ENCODE measurements at regions not wholly inside any gene's neighbourhood (a gene's known extent, or its start where the extent isn't known, plus 50 kb on each side); places are given as distances from the start of the nearest gene placed in this dataset.

DNA sequence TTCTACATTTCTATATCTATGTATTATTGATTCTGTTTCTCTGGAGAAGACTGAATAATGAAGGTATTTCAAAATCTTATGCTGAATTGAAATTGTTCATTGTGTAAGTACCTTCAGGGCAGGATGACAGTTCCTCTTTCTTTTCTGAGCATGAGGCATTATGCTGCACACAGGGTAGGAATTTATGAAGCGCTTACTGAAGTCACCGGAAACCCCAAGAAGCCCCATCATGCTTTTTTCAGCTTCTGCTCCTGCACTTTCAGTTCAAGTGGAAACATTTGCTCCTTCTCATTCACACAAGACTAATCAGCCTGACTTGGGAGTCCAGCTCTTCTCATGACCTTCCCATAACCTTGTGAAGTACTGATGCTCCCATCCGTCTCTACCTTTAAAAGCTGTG, 314.7 kb upstream of the SORL1-AS1 start:
- DNase-seq, result peak; percentile 24
- Mint-ChIP-seq H3K27ac (peak overlapping the region in 1 of 6 donors; percentile 5), H3K36me3 (no peaks in the 10 kb centered on the region), H3K27me3 (peaks cover 0 to 5% (median 0%) of the 10 kb centered on the region in 3 donors), H3K4me3 (peak overlapping the region in 3 of 8 donors; percentile 13 to 44 (median 21)), H3K4me1 (peaks cover 18 to 28% (median 20%) of the 10 kb centered on the region in 3 donors), H3K9me3 (peaks cover 0 to 5% (median 0%) of the 10 kb centered on the region in 7 donors)
- peak; percentile 81 to 84 for ATAC-seq (ENCODE audit: low read depth in 2 of 2)

DNA sequence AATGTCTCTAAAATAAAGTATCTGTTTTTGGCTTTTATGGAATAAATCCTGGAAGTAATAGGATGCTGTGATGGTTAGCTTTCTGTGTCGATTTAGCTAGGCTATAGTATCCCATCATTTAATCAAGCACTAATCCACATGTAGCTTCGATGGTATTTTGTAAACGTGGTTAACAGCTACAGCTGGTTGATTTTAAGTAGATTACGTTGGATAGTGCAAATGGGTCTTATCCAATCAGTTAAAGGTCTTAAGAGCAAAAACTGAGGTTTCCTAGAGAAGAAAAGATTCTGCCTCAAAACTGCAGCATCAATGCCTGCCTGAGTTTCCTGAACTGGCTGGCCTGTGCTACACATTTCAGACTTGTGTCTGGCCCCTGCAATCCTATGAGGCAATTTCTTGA, 314.2 kb upstream of the SORL1-AS1 start:
- H3K36me3 Mint-ChIP-seq, result no peaks in the 10 kb centered on the region
- H3K27me3 Mint-ChIP-seq, result peaks cover 0 to 5% (median 0%) of the 10 kb centered on the region in 3 donors
- peak overlapping the region in 1 of 8 donors; percentile 21 for H3K4me3 Mint-ChIP-seq
- peak overlapping the region in 3 of 6 donors; percentile 29 to 62 (median 43) for H3K27ac Mint-ChIP-seq
- peaks cover 0 to 5% (median 0%) of the 10 kb centered on the region in 7 donors for H3K9me3 Mint-ChIP-seq
- peaks cover 18 to 28% (median 20%) of the 10 kb centered on the region in 3 donors for H3K4me1 Mint-ChIP-seq
- ATAC-seq (ENCODE audit: low read depth in 2 of 2), result peak; percentile 16 to 18
- DNase-seq, result no peak

DNA sequence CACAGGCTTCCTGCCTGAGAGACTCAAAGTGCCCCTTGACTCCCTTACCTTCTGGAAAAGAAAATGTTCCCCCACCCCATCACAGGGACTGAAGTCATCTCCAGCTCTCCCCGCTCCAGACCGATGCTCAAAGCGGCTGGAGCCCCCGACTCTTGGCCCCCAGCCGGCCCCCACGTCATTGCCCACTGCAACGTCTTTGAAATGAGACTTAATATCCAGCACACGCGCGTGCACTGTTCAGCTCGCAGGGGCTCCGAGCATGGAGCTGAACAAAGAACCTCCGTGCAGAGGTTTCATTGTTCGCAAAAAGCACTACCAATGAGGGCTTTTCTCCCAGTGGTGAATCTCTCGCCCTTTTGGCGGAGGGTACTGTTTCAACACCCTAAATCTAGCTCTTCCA, 313.4 kb upstream of the SORL1-AS1 start:
- ATAC-seq (ENCODE audit: low read depth in 2 of 2) (no peak), DNase-seq (no peak)
- peaks cover 18 to 28% (median 20%) of the 10 kb centered on the region in 3 donors for H3K4me1 Mint-ChIP-seq
- H3K36me3 Mint-ChIP-seq, result no peaks in the 10 kb centered on the region
- H3K9me3 Mint-ChIP-seq, result no peaks in the 10 kb centered on the region
- no peaks in the 10 kb centered on the region for H3K27me3 Mint-ChIP-seq
- peak overlapping the region in 2 of 6 donors; percentile 12 to 75 for H3K27ac Mint-ChIP-seq
- H3K4me3 Mint-ChIP-seq, result no peak overlapping the region

DNA sequence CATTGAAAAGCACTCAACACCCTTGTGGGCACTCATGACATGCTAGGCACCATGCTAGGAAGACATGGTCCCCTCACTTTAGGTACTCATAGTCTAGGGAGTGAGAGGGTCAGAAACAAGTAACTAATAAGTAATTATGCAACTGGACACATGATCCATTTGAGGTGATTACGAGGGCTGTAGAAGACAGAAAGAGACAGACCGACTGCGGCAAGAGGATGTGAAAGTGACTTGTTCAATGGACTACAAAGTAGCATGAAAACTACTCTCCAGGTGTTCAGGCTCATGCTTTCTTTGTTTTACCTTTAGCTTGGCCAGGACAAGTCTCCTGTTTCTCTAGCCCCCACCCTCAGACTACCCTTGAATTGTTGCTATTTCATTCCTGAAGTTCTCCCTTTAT, 310.8 kb upstream of the SORL1-AS1 start:
- H3K36me3 Mint-ChIP-seq, result no peaks in the 10 kb centered on the region
- DNase-seq (peak; percentile 6), ATAC-seq (ENCODE audit: low read depth in 2 of 2) (peak; percentile 63 to 67)
- peaks cover 18 to 28% (median 20%) of the 10 kb centered on the region in 3 donors for H3K4me1 Mint-ChIP-seq
- no peaks in the 10 kb centered on the region for H3K9me3 Mint-ChIP-seq
- peak overlapping the region in 5 of 8 donors; percentile 2 to 46 (median 6) for H3K4me3 Mint-ChIP-seq
- peak overlapping the region in 2 of 6 donors; percentile 23 to 60 for H3K27ac Mint-ChIP-seq
- no peaks in the 10 kb centered on the region for H3K27me3 Mint-ChIP-seq

DNA sequence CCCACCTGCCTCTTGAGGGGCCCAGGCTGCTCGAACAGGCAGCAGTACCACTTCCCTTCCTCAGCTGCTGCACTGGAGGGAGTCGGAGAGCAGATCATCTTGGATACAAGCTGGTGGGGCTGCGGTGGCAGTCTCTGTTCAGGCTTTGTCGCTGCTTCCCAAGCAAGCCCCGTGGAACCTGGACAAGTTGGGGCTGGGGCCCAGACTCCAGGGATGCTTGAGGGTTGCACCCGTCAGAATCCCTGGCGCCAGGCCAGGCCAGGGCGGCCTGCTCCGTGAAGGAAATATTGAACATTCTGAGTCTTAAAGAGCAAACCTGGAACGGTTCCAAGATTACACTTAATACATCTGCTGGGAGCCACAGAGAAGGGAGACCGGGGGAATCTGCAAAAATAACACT, 310.1 kb upstream of the SORL1-AS1 start:
- ATAC-seq (ENCODE audit: low read depth in 2 of 2), result no peak
- Mint-ChIP-seq H3K36me3 (no peaks in the 10 kb centered on the region), H3K27me3 (no peaks in the 10 kb centered on the region), H3K4me3 (peak overlapping the region in 2 of 8 donors; percentile 24 to 26), H3K4me1 (peaks cover 15 to 26% (median 16%) of the 10 kb centered on the region in 3 donors), H3K27ac (peak overlapping the region in 2 of 6 donors; percentile 4 to 62), H3K9me3 (no peaks in the 10 kb centered on the region)
- no peak for DNase-seq

DNA sequence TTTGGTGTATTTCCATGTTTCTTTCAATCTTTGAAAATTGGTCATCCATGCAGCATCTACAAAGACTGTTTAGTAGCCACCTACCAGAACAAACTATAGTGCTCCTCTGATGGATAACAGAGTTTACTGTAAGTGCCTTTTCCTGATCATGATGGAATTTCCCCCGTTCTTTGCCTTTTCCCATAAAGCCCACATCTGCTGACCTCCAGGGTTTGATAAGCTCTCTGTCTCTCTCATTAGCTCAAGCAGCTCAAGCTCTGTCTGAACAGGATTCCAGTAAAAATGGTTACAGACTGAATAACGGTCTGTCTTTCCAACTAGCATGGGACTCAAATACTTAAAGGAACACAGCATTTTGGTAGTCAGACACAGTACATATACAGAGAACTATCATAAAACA, 308.4 kb upstream of the SORL1-AS1 start:
- H3K4me1 Mint-ChIP-seq, result peaks cover 8 to 21% (median 11%) of the 10 kb centered on the region in 3 donors
- H3K36me3 Mint-ChIP-seq, result no peaks in the 10 kb centered on the region
- H3K4me3 Mint-ChIP-seq, result no peak overlapping the region
- H3K9me3 Mint-ChIP-seq, result no peaks in the 10 kb centered on the region
- peaks cover 0 to 4% (median 0%) of the 10 kb centered on the region in 3 donors for H3K27me3 Mint-ChIP-seq
- no peak overlapping the region for H3K27ac Mint-ChIP-seq
- DNase-seq, result no peak
- ATAC-seq (ENCODE audit: low read depth in 2 of 2), result no peak

DNA sequence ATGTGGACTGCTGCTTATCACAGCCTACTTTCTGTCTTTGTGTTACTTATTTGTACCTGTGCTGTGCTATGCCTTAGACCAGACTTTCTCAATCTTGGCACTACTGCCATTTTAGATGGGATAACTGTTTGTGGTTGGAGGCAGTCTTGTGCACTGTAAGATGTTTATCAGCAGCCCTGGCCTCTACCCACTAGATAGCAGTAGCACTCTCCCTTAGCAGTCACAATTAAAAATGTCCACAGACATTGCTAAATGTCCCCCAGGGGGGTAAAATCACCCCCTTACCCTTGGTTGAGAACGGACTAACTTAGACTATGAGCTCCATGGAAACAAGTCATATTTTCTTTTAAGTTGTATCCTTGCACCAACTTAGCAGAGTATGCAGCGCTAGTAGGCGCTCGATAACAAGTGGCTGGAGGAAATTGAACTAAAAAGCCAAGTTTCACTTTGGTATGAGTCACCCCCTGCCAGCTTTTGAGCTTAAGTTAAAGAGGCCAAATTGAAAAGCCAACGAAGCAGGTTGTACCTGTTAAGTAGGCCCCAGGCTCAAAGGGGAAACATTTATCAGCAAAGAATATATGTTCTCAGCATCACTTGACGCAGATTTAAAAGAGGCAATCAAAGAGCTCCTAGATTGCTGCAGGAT, 304.8 kb upstream of the SORL1-AS1 start:
- Mint-ChIP-seq H3K4me3 (no peak overlapping the region), H3K4me1 (peaks cover 0 to under 1% (median 0%) of the 10 kb centered on the region in 3 donors), H3K27me3 (peaks cover 0 to 12% (median 0%) of the 10 kb centered on the region in 3 donors), H3K36me3 (no peaks in the 10 kb centered on the region), H3K27ac (no peak overlapping the region), H3K9me3 (no peaks in the 10 kb centered on the region)
- DNase-seq (no peak), ATAC-seq (ENCODE audit: low read depth in 2 of 2) (no peak)

DNA sequence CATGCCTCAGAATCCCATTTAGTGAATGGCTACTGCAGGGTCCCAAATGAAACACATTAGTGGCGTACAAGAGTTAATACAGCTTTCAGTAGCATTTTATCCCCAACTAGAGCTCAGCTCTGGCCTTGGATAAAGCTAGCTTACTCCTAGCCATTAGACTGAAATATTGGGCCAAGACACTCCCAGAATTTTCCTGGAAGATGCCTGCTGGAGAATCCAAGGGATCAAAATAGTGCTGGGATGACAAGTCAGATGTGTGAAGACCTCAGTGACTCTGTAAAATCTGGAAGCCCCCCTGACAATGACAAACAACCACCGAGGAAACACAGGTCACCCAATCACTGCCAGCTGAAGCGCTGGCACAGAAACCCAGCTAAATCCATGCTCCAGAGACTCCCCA, 303.1 kb upstream of the SORL1-AS1 start:
- no peaks in the 10 kb centered on the region for H3K9me3 Mint-ChIP-seq
- H3K4me3 Mint-ChIP-seq, result no peak overlapping the region
- DNase-seq (no peak), ATAC-seq (ENCODE audit: low read depth in 2 of 2) (no peak)
- peaks cover 0 to 12% (median 2%) of the 10 kb centered on the region in 3 donors for H3K27me3 Mint-ChIP-seq
- no peaks in the 10 kb centered on the region for H3K36me3 Mint-ChIP-seq
- no peak overlapping the region for H3K27ac Mint-ChIP-seq
- H3K4me1 Mint-ChIP-seq, result no peaks in the 10 kb centered on the region

DNA sequence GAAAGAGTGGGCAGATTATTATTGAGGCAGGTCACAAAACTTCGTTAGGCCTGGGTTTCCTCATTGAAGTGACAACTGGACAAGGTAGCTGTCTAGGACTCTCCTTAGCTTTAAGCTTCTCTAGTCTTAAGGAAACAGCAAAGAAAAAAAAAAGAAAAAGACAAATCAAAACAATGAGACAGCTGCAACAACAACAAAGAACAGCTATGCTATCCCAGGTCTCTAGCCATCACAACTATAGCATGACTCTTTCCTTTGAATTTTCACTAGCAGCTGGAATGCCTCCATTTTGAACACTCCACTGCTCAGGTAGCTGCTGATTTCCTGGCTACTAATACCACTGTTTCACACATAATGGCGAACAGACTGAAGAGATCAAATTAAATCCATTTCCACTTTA, 302.4 kb upstream of the SORL1-AS1 start:
- Mint-ChIP-seq H3K36me3 (no peaks in the 10 kb centered on the region), H3K9me3 (peaks cover 0 to 2% (median 0%) of the 10 kb centered on the region in 7 donors), H3K27me3 (peaks cover 0 to 12% (median 9%) of the 10 kb centered on the region in 3 donors), H3K4me1 (no peaks in the 10 kb centered on the region), H3K27ac (no peak overlapping the region), H3K4me3 (no peak overlapping the region)
- ATAC-seq (ENCODE audit: low read depth in 2 of 2) (no peak), DNase-seq (no peak)

DNA sequence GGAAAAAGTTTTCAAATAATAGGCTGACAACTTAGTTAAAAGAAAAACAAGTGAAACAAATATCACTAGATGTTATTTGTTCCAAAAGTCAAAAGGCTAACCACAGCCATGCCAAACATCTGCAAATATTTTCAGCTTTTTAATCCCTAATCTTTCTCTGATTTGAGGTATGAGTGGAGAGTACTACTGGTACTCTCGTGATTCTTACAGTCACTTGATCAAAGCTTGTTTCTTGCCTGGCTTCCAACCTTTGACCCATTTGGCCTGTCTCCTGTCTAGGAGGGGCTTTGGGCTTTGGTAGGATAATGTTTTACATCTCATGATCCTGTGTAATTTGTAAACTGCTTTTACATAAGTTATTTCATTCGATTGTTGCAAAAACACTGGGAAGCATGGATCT, 301.8 kb upstream of the SORL1-AS1 start:
- ATAC-seq (ENCODE audit: low read depth in 2 of 2), result no peak
- H3K27me3 Mint-ChIP-seq, result peaks cover under 1 to 14% (median 14%) of the 10 kb centered on the region in 3 donors
- H3K4me3 Mint-ChIP-seq, result no peak overlapping the region
- H3K36me3 Mint-ChIP-seq, result no peaks in the 10 kb centered on the region
- no peak for DNase-seq
- peaks cover 0 to 2% (median 0%) of the 10 kb centered on the region in 7 donors for H3K9me3 Mint-ChIP-seq
- no peaks in the 10 kb centered on the region for H3K4me1 Mint-ChIP-seq
- H3K27ac Mint-ChIP-seq, result no peak overlapping the region

DNA sequence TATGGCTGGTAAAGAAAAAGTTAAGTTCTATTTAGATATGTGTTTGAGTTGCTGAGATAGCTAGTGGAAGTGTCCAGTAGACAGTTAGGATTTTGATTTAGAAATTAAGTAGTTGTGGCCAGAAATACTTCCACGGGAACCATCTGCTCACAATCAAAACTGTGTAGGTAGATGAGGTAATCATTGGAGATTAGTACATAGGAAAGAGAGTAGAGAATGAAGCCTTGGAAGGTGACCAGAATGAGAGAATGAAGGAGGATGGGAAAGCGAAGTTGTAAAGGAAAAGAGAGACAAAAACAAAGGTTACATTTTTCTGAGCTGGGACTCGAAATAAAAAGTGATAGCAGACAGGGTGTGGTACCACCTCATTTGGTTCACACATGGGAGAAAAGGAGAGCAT, 296.9 kb upstream of the SORL1-AS1 start:
- H3K27me3 Mint-ChIP-seq, result peaks cover 11 to 37% (median 25%) of the 10 kb centered on the region in 3 donors
- DNase-seq (no peak), ATAC-seq (ENCODE audit: low read depth in 2 of 2) (no peak)
- peaks cover 0 to 7% (median 4%) of the 10 kb centered on the region in 7 donors for H3K9me3 Mint-ChIP-seq
- H3K4me3 Mint-ChIP-seq, result no peak overlapping the region
- no peaks in the 10 kb centered on the region for H3K4me1 Mint-ChIP-seq
- no peaks in the 10 kb centered on the region for H3K36me3 Mint-ChIP-seq
- H3K27ac Mint-ChIP-seq, result no peak overlapping the region

DNA sequence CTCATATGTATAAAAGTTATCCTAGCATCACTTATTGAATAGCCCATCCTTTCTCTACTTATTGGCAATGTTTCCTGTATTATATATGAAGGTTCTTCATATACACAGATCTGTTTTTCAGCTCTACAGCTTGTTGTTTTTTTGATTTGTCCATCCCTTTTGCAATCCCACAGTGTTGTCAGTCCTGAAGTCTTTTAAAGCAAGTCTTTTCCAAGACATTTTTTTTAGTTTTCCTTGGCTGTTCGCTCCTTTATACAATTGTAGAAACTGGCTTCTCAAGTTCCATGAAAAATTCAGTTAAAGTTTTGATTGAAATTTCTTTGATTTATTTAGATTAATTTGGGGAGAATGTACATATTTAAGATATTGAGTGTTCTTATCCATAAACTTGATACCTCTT, 295.3 kb upstream of the SORL1-AS1 start:
- Mint-ChIP-seq H3K4me3 (no peak overlapping the region), H3K36me3 (peaks cover 0 to 4% of the 10 kb centered on the region in 2 donors), H3K27ac (no peak overlapping the region), H3K27me3 (peaks cover 11 to 37% (median 17%) of the 10 kb centered on the region in 3 donors), H3K9me3 (peaks cover 4 to 20% (median 11%) of the 10 kb centered on the region in 7 donors), H3K4me1 (no peaks in the 10 kb centered on the region)
- ATAC-seq (ENCODE audit: low read depth in 2 of 2), result no peak
- DNase-seq, result no peak

DNA sequence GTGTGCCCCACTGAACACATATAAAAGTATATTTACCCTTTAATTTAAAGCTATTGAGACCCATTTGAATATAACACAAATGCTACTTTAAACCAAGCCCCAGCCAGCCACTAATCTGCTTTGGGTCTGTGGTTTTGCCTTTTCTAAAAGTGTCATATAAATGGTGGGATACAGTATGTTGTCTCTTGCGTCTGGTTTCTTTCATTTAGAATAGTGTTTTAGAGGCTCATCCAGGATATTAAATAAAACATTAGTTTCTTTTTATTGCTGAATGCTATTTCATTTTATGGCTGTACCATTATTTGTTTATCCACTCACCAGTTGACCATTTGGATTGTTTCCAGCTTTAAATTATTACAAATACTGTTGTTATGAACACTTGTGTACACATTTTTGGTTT, 290.5 kb upstream of the SORL1-AS1 start:
- no peaks in the 10 kb centered on the region for H3K4me1 Mint-ChIP-seq
- H3K9me3 Mint-ChIP-seq, result peaks cover 4 to 25% (median 9%) of the 10 kb centered on the region in 7 donors
- H3K36me3 Mint-ChIP-seq, result peaks cover 0 to 4% of the 10 kb centered on the region in 2 donors
- H3K27me3 Mint-ChIP-seq, result peaks cover 15 to 36% (median 16%) of the 10 kb centered on the region in 3 donors
- no peak overlapping the region for H3K4me3 Mint-ChIP-seq
- ATAC-seq (ENCODE audit: low read depth in 2 of 2) (no peak), DNase-seq (no peak)
- no peak overlapping the region for H3K27ac Mint-ChIP-seq

DNA sequence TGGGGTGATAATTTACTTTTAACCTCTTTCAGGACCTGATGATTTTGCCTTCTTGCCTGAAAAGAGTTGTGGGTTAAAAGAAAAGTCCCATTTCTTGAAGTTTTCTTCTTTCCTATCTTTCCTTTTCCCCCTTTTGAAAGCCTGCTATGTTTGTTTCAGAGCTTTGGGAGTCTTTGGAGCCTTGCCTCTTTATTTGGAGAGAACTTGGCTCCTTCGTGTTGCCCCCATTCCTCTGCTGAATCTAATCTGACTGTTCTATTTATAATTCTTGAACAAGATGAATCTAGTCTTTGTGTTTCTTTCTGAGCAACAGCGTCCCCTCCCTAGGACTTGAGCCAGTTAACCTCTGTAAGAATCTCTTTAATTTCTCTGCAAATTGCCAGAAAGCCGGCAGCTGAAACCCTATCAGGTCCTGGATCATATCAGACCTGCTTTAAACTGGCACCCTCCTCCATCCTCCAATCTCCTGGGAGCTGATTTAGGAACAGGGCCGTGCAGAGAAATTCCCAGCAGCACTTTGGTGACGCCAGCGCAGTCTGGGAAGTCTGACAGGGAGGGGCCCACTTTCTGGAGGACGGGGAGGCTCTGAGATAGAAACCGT, 289.1 kb upstream of the SORL1-AS1 start:
- Mint-ChIP-seq H3K9me3 (peaks cover 4 to 25% (median 12%) of the 10 kb centered on the region in 7 donors), H3K4me3 (no peak overlapping the region)

More for the DNA sequence above, 289.1 kb upstream of the SORL1-AS1 start:
- peaks cover 0 to 9% of the 10 kb centered on the region in 2 donors for H3K36me3 Mint-ChIP-seq
- H3K27me3 Mint-ChIP-seq, result peaks cover 20 to 33% (median 25%) of the 10 kb centered on the region in 3 donors
- H3K4me1 Mint-ChIP-seq, result no peaks in the 10 kb centered on the region
- ATAC-seq (ENCODE audit: low read depth in 2 of 2), result no peak
- no peak for DNase-seq
- no peak overlapping the region for H3K27ac Mint-ChIP-seq

All from naive B cell (primary cell).